ENCODE measurements at regions not wholly inside any gene's neighbourhood (a gene's known extent, or its start where the extent isn't known, plus 50 kb on each side); places are given as distances from the start of the nearest gene placed in this dataset.

DNA sequence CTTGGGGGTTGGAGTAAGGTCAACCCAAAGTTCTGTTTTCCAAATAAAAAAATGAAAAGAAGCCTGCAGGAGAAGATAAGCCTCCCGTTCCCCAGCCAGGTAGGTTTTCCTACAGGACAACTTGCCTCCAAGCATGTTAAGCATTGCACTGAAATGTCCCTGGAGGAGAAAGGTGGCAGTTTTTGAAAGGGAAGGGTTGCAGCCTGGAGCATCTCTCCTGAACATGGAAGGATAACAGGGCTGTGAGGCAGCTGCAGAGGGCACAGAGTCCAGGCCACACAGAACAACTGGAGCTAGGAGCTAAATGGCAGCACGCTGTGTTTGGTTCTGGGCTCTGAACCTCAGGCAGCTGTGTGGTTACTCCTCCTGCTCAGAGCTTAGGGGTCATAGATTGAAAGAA, 452.9 kb downstream of the TCERG1L start:
- H3K36me3 ChIP-seq = no peaks in the 10 kb centered on the region
- H3K4me3 ChIP-seq = no peak overlapping the region
- TF ChIP-seq, protein P1, sequence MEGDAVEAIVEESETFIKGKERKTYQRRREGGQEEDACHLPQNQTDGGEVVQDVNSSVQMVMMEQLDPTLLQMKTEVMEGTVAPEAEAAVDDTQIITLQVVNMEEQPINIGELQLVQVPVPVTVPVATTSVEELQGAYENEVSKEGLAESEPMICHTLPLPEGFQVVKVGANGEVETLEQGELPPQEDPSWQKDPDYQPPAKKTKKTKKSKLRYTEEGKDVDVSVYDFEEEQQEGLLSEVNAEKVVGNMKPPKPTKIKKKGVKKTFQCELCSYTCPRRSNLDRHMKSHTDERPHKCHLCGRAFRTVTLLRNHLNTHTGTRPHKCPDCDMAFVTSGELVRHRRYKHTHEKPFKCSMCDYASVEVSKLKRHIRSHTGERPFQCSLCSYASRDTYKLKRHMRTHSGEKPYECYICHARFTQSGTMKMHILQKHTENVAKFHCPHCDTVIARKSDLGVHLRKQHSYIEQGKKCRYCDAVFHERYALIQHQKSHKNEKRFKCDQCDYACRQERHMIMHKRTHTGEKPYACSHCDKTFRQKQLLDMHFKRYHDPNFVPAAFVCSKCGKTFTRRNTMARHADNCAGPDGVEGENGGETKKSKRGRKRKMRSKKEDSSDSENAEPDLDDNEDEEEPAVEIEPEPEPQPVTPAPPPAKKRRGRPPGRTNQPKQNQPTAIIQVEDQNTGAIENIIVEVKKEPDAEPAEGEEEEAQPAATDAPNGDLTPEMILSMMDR (IDR thresholded peaks at IDR 0.05; ENCODE audit: low read depth, low read length) = no peak
- no peaks in the 10 kb centered on the region for H3K9me3 ChIP-seq (ENCODE audit: low read depth)
- no peaks in the 10 kb centered on the region for H3K27me3 ChIP-seq
- no peak overlapping the region for H3K27ac ChIP-seq
- H3K4me1 ChIP-seq (ENCODE audit: low read depth) = no peaks in the 10 kb centered on the region
- no peak for DNase-seq (ENCODE audit: low read depth in 1 of 2, low spot score in 1 of 2)

DNA sequence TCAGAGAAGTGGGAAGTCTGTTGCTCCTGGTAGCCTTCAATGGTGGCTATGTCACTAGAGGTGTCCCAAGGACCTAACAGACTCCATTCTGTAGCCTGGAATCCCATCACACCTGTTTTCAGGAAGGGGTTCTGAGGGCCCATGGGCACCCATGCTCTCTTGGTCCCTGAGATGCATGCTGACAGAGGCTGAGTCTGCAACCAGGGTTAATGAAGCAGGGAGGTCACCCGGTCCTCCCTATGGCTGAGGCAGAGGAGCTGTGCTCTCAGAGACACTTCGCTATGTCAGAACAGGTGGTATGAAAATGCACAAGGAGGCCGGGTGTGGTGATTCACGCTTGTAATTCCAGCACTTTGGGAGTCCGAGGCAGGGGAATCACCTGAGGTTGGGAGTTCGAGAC, 452.1 kb downstream of the TCERG1L start:
- no peak overlapping the region for H3K4me3 ChIP-seq
- H3K4me1 ChIP-seq (ENCODE audit: low read depth) = no peaks in the 10 kb centered on the region
- no peaks in the 10 kb centered on the region for H3K36me3 ChIP-seq
- no peak overlapping the region for H3K27ac ChIP-seq
- H3K27me3 ChIP-seq = no peaks in the 10 kb centered on the region
- H3K9me3 ChIP-seq (ENCODE audit: low read depth) = no peaks in the 10 kb centered on the region
- TF ChIP-seq, protein P1 (IDR thresholded peaks at IDR 0.05; ENCODE audit: low read depth, low read length) = no peak
- DNase-seq (ENCODE audit: low read depth in 1 of 2, low spot score in 1 of 2) = no peak

DNA sequence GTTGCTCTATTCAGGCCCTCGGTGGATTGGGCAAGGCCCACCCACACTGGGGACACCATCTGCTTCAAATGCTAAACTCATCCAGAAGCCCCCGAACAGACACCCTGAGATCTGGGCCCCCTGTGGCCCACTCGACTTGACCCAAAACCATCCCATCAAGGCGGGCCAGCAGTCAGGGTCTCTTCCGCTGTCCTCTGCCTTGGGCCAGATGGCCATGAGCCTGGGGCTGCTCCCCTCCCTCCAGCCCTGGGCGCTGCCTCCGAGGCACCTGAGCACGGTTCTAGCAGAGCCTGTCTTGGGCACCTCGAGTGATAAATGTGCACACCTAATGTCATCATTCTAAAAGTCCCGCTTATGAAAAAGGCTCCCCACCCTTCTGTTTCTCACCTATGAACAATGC, 449.4 kb downstream of the TCERG1L start:
- Histone ChIP-seq H3K27me3 (no peaks in the 10 kb centered on the region), H3K9me3 (ENCODE audit: low read depth) (no peaks in the 10 kb centered on the region), H3K36me3 (no peaks in the 10 kb centered on the region), H3K4me1 (ENCODE audit: low read depth) (no peaks in the 10 kb centered on the region), H3K27ac (no peak overlapping the region), H3K4me3 (no peak overlapping the region)
- TF ChIP-seq, protein P1 (IDR thresholded peaks at IDR 0.05; ENCODE audit: low read depth, low read length) = no peak
- DNase-seq (ENCODE audit: low read depth in 1 of 2, low spot score in 1 of 2) = no peak

DNA sequence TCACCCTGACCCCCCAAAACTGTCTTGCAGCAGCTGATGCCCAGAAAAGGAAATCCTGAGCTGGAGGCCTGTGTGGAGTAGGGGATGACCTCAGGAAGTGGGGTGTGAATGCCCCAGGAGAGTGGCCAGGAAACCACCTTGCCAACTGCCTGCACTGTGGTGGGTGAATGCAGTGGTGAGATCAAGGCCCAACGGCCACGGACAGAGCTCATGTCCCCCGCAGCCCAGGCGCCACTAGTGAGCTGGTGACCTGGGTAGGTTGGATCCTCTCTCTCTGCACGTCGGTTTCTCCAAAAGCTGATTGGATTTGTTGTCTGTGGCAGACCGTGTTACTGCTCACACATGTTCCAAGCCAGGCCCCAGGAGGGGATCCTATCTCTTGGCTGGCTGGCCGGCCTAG, 448.9 kb downstream of the TCERG1L start:
- TF ChIP-seq, protein P1 (IDR thresholded peaks at IDR 0.05; ENCODE audit: low read depth, low read length) = no peak
- DNase-seq (ENCODE audit: low read depth in 1 of 2, low spot score in 1 of 2) = no peak
- no peak overlapping the region for H3K4me3 ChIP-seq
- H3K4me1 ChIP-seq (ENCODE audit: low read depth) = no peaks in the 10 kb centered on the region
- H3K36me3 ChIP-seq = no peaks in the 10 kb centered on the region
- H3K27ac ChIP-seq = no peak overlapping the region
- H3K27me3 ChIP-seq = no peaks in the 10 kb centered on the region
- no peaks in the 10 kb centered on the region for H3K9me3 ChIP-seq (ENCODE audit: low read depth)

DNA sequence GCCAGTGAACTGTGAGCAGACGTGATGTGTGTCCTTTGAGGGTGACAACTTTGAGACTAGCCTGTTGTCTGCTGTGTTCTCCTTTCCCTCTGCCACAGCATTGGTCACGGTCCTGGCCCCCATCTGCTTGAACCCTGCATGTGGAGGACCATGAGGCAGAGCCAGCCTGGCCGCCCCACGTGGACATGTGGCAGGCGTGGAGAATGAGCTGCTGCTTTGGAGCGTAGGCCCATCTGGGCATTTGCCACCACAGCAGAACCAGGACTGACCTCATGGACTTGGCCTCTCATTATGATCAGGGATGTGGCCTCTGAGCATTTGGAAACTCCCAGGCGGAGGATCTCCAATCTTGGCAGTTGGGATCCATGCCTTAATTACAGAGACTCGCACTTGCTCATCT, 448.5 kb downstream of the TCERG1L start:
- TF ChIP-seq, protein P1 (IDR thresholded peaks at IDR 0.05; ENCODE audit: low read depth, low read length) = no peak
- no peak for DNase-seq (ENCODE audit: low read depth in 1 of 2, low spot score in 1 of 2)
- H3K4me3 ChIP-seq = no peak overlapping the region
- H3K27ac ChIP-seq = no peak overlapping the region
- no peaks in the 10 kb centered on the region for H3K4me1 ChIP-seq (ENCODE audit: low read depth)
- H3K27me3 ChIP-seq = no peaks in the 10 kb centered on the region
- no peaks in the 10 kb centered on the region for H3K36me3 ChIP-seq
- H3K9me3 ChIP-seq (ENCODE audit: low read depth) = no peaks in the 10 kb centered on the region
